GM23338 (cell line): ENCODE measurements at regions not wholly inside any gene's neighbourhood (a gene's known extent, or its start where the extent isn't known, plus 50 kb on each side); places are given as distances from the start of the nearest gene placed in this dataset.

ENCODE experiments used
- ATAC-seq: fragments of 200-7000 bp; cut with Tn5 transposase; 3 replicates; pipeline ENCODE4 v1.9.1; 2020
- DNase-seq: peaks from one replicate; pipeline ENCODE4 v3.0.0-alpha.2; 2015; ENCODE audit warnings: low spot score
- H2AFZ ChIP-seq: fragments of 200-600 bp; sonication (generic); 2 replicates; pipeline ENCODE4 v1.8.0; 2016; ENCODE audit warnings: antibody characterized with exemption, mild to moderate bottlenecking, moderate library complexity
- H3F3A ChIP-seq: fragments of 200-600 bp; sonication (generic); replicated peaks from 2 replicates; pipeline ENCODE4 v1.8.0; 2017; ENCODE audit warnings: antibody characterized with exemption, mixed run types, low read depth
- H3K27ac ChIP-seq: fragments of 200-600 bp; sonication (generic); 2 replicates; pipeline ENCODE4 v1.6.1; 2016; ENCODE audit warnings: low read depth
- H3K27me3 ChIP-seq: fragments of 200-600 bp; sonication (generic); 2 replicates; pipeline ENCODE4 v1.8.0; 2016; ENCODE audit warnings: mild to moderate bottlenecking, mixed run types, moderate library complexity; ENCODE audit not compliant: insufficient read depth
- H3K36me3 ChIP-seq: fragments of 200-600 bp; sonication (generic); 2 replicates; pipeline ENCODE4 v1.8.0; 2016; ENCODE audit warnings: mild to moderate bottlenecking; ENCODE audit not compliant: insufficient read depth
- H3K4me1 ChIP-seq: fragments of 200-600 bp; sonication (generic); 2 replicates; pipeline ENCODE4 v1.8.0; 2016; ENCODE audit warnings: mild to moderate bottlenecking, moderate library complexity; ENCODE audit not compliant: insufficient read depth
- H3K4me2 ChIP-seq: fragments of 200-600 bp; sonication (generic); 2 replicates; pipeline ENCODE4 v1.7.1; 2017; ENCODE audit warnings: mixed run types
- H3K4me3 ChIP-seq: fragments of 200-600 bp; sonication (generic); 2 replicates; pipeline ENCODE4 v1.6.1; 2016; ENCODE audit warnings: mixed run types
- H3K79me2 ChIP-seq: fragments of 200-600 bp; sonication (generic); replicated peaks from 2 replicates; pipeline ENCODE4 v1.8.0; 2017; ENCODE audit warnings: mild to moderate bottlenecking; ENCODE audit not compliant: insufficient read depth
- H3K9me2 ChIP-seq: fragments of 200-600 bp; sonication (generic); 2 replicates; pipeline ENCODE4 v1.8.0; 2017; ENCODE audit not compliant: insufficient read depth
- H4K20me1 ChIP-seq: fragments of 200-600 bp; sonication (generic); replicated peaks from 2 replicates; pipeline ENCODE4 v1.8.0; 2017; ENCODE audit warnings: mild to moderate bottlenecking; ENCODE audit not compliant: insufficient read depth
- H3K27ac Mint-ChIP-seq: 2 replicates; pipeline ENCODE4 v1.8.0; 2020; ENCODE audit warnings: inconsistent platforms, mild to moderate bottlenecking, moderate library complexity, mixed read lengths
- H3K27me3 Mint-ChIP-seq: 3 replicates; pipeline ENCODE4 v1.8.0; 2022; ENCODE audit warnings: low read depth, mild to moderate bottlenecking, moderate library complexity, mixed read lengths, inconsistent platforms; ENCODE audit not compliant: insufficient read depth, poor library complexity
- H3K36me3 Mint-ChIP-seq: 3 replicates; pipeline ENCODE4 v1.8.0; 2021; ENCODE audit warnings: low read depth, mild to moderate bottlenecking, inconsistent platforms, moderate library complexity, mixed read lengths
- H3K4me1 Mint-ChIP-seq: 3 replicates; pipeline ENCODE4 v1.8.0; 2020; ENCODE audit warnings: mild to moderate bottlenecking, inconsistent platforms, mixed read lengths
- H3K4me3 Mint-ChIP-seq: 3 replicates; pipeline ENCODE4 v1.8.0; 2021; ENCODE audit warnings: moderate library complexity, mild to moderate bottlenecking, inconsistent platforms, mixed read lengths
- H3K9me3 Mint-ChIP-seq: 3 replicates; pipeline ENCODE4 v1.8.0; 2020; ENCODE audit warnings: moderate library complexity, mild to moderate bottlenecking, inconsistent platforms, mixed read lengths
- EZH2 ChIP-seq: fragments of 200-600 bp; sonication (generic); IDR thresholded peaks from one replicate; pipeline ENCODE4 v1.8.0; 2017; ENCODE audit warnings: antibody characterized with exemption, mild to moderate bottlenecking, low read depth; ENCODE audit not compliant: unreplicated experiment
- EZH2phosphoT487 ChIP-seq: fragments of 200-600 bp; sonication (generic); IDR thresholded peaks from one replicate; pipeline ENCODE4 v1.8.1; 2018; ENCODE audit warnings: antibody characterized with exemption; ENCODE audit not compliant: unreplicated experiment
- NANOG ChIP-seq: IDR thresholded peaks from 2 replicates; pipeline ENCODE4 v1.6.1; 2016; ENCODE audit warnings: antibody characterized with exemption, borderline replicate concordance
- STAT1 ChIP-seq: IDR thresholded peaks from one replicate; pipeline ENCODE4 v1.6.1; 2016; ENCODE audit warnings: antibody characterized with exemption; ENCODE audit not compliant: unreplicated experiment
- ZNF114 ChIP-seq: fragments of 250-450 bp; sonication (Bioruptor Pico); IDR thresholded peaks from 2 replicates; pipeline ENCODE4 v1.5.0; 2020; ENCODE audit warnings: mild to moderate bottlenecking, moderate library complexity
- TF ChIP-seq, protein P1 (sequence below): IDR thresholded peaks from 2 replicates; pipeline ENCODE4 v1.6.1; 2016; ENCODE audit warnings: antibody characterized with exemption
- TF ChIP-seq, protein P2 (sequence below): fragments of 250-450 bp; sonication (Bioruptor Pico); IDR thresholded peaks from 2 replicates; pipeline ENCODE4 v1.5.0; 2020; ENCODE audit warnings: mild to moderate bottlenecking, moderate library complexity
- TF ChIP-seq, protein P3 (sequence below), 2 experiments: fragments of 200-600 bp in 1 of 2; sonication (generic) in 1 of 2; conservative IDR thresholded peaks; 2 replicates each; pipeline versions ENCODE4 v1.5.1 to v1.6.1; 2016 to 2017; ENCODE audit warnings: antibody characterized with exemption in 2 of 2, low read depth in 2 of 2, mild to moderate bottlenecking in 2 of 2, moderate library complexity in 1 of 2

DNA sequence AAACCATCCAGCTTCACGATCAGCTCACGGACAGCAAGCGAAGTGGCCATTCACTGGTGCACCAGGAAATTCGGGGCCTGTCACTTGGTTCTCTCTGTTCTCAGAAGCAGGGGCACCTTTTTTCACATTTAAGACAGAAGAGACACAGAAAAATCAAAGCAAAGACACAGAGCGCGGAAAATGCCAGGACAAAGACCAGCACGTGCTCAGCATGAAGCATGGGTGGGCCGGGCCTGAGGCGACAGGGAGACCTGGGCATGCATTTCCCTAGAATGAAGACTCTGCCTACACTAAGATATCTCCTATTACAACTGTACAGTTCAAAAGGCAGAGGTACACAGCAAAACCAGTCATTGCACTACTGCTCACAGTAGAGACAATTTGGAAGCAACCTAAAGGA, 117.4 kb upstream of the ID2 start:
- H3K27me3 ChIP-seq: no peaks in the 10 kb centered on the region
- Mint-ChIP-seq H3K9me3 (peaks cover 24% of the 10 kb centered on the region), H3K36me3 (peaks cover 12% of the 10 kb centered on the region), H3K27me3 (peaks cover 16% of the 10 kb centered on the region), H3K27ac (no peak overlapping the region), H3K4me3 (no peak overlapping the region), H3K4me1 (no peaks in the 10 kb centered on the region)
- H3K4me3 ChIP-seq: no peak overlapping the region
- H2AFZ ChIP-seq: peak overlapping the region; percentile 38; the same call in 1 of the 2 replicates
- no peaks in the 10 kb centered on the region; the same call in 1 of the 2 replicates for H3K9me2 ChIP-seq
- no peak for ATAC-seq
- no peaks in the 10 kb centered on the region for H4K20me1 ChIP-seq
- no peaks in the 10 kb centered on the region for H3K79me2 ChIP-seq
- TF ChIP-seq STAT1 (no peak), EZH2phosphoT487 (no peak), ZNF114 (no peak), NANOG (no peak), EZH2 (no peak)
- TF ChIP-seq, protein P1, sequence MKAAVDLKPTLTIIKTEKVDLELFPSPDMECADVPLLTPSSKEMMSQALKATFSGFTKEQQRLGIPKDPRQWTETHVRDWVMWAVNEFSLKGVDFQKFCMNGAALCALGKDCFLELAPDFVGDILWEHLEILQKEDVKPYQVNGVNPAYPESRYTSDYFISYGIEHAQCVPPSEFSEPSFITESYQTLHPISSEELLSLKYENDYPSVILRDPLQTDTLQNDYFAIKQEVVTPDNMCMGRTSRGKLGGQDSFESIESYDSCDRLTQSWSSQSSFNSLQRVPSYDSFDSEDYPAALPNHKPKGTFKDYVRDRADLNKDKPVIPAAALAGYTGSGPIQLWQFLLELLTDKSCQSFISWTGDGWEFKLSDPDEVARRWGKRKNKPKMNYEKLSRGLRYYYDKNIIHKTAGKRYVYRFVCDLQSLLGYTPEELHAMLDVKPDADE: no peak
- TF ChIP-seq, protein P2, sequence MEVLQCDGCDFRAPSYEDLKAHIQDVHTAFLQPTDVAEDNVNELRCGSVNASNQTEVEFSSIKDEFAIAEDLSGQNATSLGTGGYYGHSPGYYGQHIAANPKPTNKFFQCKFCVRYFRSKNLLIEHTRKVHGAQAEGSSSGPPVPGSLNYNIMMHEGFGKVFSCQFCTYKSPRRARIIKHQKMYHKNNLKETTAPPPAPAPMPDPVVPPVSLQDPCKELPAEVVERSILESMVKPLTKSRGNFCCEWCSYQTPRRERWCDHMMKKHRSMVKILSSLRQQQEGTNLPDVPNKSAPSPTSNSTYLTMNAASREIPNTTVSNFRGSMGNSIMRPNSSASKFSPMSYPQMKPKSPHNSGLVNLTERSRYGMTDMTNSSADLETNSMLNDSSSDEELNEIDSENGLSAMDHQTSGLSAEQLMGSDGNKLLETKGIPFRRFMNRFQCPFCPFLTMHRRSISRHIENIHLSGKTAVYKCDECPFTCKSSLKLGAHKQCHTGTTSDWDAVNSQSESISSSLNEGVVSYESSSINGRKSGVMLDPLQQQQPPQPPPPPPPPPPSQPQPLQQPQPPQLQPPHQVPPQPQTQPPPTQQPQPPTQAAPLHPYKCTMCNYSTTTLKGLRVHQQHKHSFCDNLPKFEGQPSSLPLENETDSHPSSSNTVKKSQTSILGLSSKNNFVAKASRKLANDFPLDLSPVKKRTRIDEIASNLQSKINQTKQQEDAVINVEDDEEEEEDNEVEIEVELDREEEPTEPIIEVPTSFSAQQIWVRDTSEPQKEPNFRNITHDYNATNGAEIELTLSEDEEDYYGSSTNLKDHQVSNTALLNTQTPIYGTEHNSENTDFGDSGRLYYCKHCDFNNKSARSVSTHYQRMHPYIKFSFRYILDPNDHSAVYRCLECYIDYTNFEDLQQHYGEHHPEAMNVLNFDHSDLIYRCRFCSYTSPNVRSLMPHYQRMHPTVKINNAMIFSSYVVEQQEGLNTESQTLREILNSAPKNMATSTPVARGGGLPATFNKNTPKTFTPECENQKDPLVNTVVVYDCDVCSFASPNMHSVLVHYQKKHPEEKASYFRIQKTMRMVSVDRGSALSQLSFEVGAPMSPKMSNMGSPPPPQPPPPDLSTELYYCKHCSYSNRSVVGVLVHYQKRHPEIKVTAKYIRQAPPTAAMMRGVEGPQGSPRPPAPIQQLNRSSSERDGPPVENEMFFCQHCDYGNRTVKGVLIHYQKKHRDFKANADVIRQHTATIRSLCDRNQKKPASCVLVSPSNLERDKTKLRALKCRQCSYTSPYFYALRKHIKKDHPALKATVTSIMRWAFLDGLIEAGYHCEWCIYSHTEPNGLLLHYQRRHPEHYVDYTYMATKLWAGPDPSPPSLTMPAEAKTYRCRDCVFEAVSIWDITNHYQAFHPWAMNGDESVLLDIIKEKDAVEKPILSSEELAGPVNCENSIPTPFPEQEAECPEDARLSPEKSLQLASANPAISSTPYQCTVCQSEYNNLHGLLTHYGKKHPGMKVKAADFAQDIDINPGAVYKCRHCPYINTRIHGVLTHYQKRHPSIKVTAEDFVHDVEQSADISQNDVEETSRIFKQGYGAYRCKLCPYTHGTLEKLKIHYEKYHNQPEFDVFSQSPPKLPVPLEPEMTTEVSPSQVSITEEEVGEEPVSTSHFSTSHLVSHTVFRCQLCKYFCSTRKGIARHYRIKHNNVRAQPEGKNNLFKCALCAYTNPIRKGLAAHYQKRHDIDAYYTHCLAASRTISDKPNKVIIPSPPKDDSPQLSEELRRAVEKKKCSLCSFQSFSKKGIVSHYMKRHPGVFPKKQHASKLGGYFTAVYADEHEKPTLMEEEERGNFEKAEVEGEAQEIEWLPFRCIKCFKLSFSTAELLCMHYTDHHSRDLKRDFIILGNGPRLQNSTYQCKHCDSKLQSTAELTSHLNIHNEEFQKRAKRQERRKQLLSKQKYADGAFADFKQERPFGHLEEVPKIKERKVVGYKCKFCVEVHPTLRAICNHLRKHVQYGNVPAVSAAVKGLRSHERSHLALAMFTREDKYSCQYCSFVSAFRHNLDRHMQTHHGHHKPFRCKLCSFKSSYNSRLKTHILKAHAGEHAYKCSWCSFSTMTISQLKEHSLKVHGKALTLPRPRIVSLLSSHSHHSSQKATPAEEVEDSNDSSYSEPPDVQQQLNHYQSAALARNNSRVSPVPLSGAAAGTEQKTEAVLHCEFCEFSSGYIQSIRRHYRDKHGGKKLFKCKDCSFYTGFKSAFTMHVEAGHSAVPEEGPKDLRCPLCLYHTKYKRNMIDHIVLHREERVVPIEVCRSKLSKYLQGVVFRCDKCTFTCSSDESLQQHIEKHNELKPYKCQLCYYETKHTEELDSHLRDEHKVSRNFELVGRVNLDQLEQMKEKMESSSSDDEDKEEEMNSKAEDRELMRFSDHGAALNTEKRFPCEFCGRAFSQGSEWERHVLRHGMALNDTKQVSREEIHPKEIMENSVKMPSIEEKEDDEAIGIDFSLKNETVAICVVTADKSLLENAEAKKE: no peak
- TF ChIP-seq, protein P3, sequence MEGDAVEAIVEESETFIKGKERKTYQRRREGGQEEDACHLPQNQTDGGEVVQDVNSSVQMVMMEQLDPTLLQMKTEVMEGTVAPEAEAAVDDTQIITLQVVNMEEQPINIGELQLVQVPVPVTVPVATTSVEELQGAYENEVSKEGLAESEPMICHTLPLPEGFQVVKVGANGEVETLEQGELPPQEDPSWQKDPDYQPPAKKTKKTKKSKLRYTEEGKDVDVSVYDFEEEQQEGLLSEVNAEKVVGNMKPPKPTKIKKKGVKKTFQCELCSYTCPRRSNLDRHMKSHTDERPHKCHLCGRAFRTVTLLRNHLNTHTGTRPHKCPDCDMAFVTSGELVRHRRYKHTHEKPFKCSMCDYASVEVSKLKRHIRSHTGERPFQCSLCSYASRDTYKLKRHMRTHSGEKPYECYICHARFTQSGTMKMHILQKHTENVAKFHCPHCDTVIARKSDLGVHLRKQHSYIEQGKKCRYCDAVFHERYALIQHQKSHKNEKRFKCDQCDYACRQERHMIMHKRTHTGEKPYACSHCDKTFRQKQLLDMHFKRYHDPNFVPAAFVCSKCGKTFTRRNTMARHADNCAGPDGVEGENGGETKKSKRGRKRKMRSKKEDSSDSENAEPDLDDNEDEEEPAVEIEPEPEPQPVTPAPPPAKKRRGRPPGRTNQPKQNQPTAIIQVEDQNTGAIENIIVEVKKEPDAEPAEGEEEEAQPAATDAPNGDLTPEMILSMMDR (conservative IDR thresholded peaks at IDR 0.05; ENCODE audit: low read depth in 2 of 2): no peak
- H3K27ac ChIP-seq: no peak overlapping the region
- no peak for DNase-seq
- no peaks in the 10 kb centered on the region for H3K4me1 ChIP-seq
- no peak overlapping the region for H3K4me2 ChIP-seq
- H3F3A ChIP-seq: no peaks in the 10 kb centered on the region
- no peaks in the 10 kb centered on the region for H3K36me3 ChIP-seq
